ENCODE measurements at regions not wholly inside any gene's neighbourhood (a gene's known extent, or its start where the extent isn't known, plus 50 kb on each side); places are given as distances from the start of the nearest gene placed in this dataset.

DNA sequence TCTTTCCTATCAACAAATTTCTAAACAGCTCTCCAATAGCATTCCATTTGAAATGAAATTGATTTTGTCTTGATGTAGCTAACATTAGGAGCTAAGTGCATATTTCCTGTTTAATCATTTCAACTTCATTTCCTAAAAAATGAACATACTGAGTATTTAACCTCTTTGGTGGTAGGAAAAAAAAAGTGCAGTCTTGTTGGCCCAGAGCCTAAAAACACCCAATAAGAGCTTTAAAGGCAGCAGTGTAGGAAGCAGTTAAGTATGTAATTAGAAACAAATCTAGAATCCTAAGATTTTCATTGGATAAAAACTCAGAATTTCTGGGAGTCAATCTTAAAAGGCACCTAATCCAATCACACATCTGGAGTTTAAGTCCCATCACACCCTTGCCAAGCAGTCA lies 71.0 kb upstream of the RBMS1 start (continued):
- TF ChIP-seq, protein P1, sequence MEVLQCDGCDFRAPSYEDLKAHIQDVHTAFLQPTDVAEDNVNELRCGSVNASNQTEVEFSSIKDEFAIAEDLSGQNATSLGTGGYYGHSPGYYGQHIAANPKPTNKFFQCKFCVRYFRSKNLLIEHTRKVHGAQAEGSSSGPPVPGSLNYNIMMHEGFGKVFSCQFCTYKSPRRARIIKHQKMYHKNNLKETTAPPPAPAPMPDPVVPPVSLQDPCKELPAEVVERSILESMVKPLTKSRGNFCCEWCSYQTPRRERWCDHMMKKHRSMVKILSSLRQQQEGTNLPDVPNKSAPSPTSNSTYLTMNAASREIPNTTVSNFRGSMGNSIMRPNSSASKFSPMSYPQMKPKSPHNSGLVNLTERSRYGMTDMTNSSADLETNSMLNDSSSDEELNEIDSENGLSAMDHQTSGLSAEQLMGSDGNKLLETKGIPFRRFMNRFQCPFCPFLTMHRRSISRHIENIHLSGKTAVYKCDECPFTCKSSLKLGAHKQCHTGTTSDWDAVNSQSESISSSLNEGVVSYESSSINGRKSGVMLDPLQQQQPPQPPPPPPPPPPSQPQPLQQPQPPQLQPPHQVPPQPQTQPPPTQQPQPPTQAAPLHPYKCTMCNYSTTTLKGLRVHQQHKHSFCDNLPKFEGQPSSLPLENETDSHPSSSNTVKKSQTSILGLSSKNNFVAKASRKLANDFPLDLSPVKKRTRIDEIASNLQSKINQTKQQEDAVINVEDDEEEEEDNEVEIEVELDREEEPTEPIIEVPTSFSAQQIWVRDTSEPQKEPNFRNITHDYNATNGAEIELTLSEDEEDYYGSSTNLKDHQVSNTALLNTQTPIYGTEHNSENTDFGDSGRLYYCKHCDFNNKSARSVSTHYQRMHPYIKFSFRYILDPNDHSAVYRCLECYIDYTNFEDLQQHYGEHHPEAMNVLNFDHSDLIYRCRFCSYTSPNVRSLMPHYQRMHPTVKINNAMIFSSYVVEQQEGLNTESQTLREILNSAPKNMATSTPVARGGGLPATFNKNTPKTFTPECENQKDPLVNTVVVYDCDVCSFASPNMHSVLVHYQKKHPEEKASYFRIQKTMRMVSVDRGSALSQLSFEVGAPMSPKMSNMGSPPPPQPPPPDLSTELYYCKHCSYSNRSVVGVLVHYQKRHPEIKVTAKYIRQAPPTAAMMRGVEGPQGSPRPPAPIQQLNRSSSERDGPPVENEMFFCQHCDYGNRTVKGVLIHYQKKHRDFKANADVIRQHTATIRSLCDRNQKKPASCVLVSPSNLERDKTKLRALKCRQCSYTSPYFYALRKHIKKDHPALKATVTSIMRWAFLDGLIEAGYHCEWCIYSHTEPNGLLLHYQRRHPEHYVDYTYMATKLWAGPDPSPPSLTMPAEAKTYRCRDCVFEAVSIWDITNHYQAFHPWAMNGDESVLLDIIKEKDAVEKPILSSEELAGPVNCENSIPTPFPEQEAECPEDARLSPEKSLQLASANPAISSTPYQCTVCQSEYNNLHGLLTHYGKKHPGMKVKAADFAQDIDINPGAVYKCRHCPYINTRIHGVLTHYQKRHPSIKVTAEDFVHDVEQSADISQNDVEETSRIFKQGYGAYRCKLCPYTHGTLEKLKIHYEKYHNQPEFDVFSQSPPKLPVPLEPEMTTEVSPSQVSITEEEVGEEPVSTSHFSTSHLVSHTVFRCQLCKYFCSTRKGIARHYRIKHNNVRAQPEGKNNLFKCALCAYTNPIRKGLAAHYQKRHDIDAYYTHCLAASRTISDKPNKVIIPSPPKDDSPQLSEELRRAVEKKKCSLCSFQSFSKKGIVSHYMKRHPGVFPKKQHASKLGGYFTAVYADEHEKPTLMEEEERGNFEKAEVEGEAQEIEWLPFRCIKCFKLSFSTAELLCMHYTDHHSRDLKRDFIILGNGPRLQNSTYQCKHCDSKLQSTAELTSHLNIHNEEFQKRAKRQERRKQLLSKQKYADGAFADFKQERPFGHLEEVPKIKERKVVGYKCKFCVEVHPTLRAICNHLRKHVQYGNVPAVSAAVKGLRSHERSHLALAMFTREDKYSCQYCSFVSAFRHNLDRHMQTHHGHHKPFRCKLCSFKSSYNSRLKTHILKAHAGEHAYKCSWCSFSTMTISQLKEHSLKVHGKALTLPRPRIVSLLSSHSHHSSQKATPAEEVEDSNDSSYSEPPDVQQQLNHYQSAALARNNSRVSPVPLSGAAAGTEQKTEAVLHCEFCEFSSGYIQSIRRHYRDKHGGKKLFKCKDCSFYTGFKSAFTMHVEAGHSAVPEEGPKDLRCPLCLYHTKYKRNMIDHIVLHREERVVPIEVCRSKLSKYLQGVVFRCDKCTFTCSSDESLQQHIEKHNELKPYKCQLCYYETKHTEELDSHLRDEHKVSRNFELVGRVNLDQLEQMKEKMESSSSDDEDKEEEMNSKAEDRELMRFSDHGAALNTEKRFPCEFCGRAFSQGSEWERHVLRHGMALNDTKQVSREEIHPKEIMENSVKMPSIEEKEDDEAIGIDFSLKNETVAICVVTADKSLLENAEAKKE (CRISPR knock-in tag; IDR thresholded peaks at IDR 0.05): no peak
- TF ChIP-seq EZH2phosphoT487 (IDR thresholded peaks at IDR 0.05; ENCODE audit: unreplicated experiment) (no peak), POLR2AphosphoS5 (IDR thresholded peaks at IDR 0.05; ENCODE audit: low read depth) (no peak), STAT1 (IDR thresholded peaks at IDR 0.05; ENCODE audit: unreplicated experiment) (no peak)
- TF ChIP-seq, protein P2, sequence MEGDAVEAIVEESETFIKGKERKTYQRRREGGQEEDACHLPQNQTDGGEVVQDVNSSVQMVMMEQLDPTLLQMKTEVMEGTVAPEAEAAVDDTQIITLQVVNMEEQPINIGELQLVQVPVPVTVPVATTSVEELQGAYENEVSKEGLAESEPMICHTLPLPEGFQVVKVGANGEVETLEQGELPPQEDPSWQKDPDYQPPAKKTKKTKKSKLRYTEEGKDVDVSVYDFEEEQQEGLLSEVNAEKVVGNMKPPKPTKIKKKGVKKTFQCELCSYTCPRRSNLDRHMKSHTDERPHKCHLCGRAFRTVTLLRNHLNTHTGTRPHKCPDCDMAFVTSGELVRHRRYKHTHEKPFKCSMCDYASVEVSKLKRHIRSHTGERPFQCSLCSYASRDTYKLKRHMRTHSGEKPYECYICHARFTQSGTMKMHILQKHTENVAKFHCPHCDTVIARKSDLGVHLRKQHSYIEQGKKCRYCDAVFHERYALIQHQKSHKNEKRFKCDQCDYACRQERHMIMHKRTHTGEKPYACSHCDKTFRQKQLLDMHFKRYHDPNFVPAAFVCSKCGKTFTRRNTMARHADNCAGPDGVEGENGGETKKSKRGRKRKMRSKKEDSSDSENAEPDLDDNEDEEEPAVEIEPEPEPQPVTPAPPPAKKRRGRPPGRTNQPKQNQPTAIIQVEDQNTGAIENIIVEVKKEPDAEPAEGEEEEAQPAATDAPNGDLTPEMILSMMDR (conservative IDR thresholded peaks at IDR 0.05; ENCODE audit: low read depth in 2 of 2): no peak

- TF ChIP-seq REST (IDR thresholded peaks at IDR 0.05; ENCODE audit: unreplicated experiment): no peak
- TF ChIP-seq ZNF331 (CRISPR knock-in tag; IDR thresholded peaks at IDR 0.05; ENCODE audit: low read depth): no peak
- TF ChIP-seq JUNB (IDR thresholded peaks at IDR 0.05; ENCODE audit: unreplicated experiment): no peak
- no peak for TF ChIP-seq STAT1 (IDR thresholded peaks at IDR 0.05; ENCODE audit: unreplicated experiment)
- no peak for TF ChIP-seq EZH2phosphoT487 (IDR thresholded peaks at IDR 0.05; ENCODE audit: unreplicated experiment)
- Histone ChIP-seq H3K27me3 (ENCODE audit: insufficient read depth) (no peaks in the 10 kb centered on the region), H3K4me1 (ENCODE audit: insufficient read depth) (peaks cover 5% of the 10 kb centered on the region; the same call in 1 of the 2 replicates), H3K79me2 (replicated peaks; ENCODE audit: insufficient read depth) (no peaks in the 10 kb centered on the region), H4K20me1 (replicated peaks; ENCODE audit: insufficient read depth) (no peaks in the 10 kb centered on the region), H3K27ac (ENCODE audit: low read depth) (no peak overlapping the region), H3K36me3 (ENCODE audit: insufficient read depth) (no peaks in the 10 kb centered on the region), H3F3A (replicated peaks; ENCODE audit: low read depth) (no peaks in the 10 kb centered on the region), H2AFZ (no peak overlapping the region), H3K4me2 (no peak overlapping the region), H3K9me2 (ENCODE audit: insufficient read depth) (no peaks in the 10 kb centered on the region), H3K4me3 (no peak overlapping the region)
- no peaks in the 10 kb centered on the region for H3K9me3 Mint-ChIP-seq
- no peak overlapping the region for H3K4me3 Mint-ChIP-seq
- DNase-seq (ENCODE audit: low spot score) (no peak), ATAC-seq (no peak)
- H3K27me3 Mint-ChIP-seq (ENCODE audit: insufficient read depth, low read depth, poor library complexity): peaks cover 4% of the 10 kb centered on the region
- peaks cover 9% of the 10 kb centered on the region; the same call in 2 of the 3 replicates for H3K4me1 Mint-ChIP-seq
- no peak overlapping the region for H3K27ac Mint-ChIP-seq
- H3K36me3 Mint-ChIP-seq (ENCODE audit: low read depth): no peaks in the 10 kb centered on the region
These were observed 71.7 kb upstream of the RBMS1 start for GRCh38 chr2:160565099-160565845.
